ENCODE measurements at regions not wholly inside any gene's neighbourhood (a gene's known extent, or its start where the extent isn't known, plus 50 kb on each side); places are given as distances from the start of the nearest gene placed in this dataset.

- DNase-seq (ENCODE audit: low spot score) (no peak), ATAC-seq (ENCODE audit: low FRiP score) (no peak)
- TF ChIP-seq, protein P1, sequence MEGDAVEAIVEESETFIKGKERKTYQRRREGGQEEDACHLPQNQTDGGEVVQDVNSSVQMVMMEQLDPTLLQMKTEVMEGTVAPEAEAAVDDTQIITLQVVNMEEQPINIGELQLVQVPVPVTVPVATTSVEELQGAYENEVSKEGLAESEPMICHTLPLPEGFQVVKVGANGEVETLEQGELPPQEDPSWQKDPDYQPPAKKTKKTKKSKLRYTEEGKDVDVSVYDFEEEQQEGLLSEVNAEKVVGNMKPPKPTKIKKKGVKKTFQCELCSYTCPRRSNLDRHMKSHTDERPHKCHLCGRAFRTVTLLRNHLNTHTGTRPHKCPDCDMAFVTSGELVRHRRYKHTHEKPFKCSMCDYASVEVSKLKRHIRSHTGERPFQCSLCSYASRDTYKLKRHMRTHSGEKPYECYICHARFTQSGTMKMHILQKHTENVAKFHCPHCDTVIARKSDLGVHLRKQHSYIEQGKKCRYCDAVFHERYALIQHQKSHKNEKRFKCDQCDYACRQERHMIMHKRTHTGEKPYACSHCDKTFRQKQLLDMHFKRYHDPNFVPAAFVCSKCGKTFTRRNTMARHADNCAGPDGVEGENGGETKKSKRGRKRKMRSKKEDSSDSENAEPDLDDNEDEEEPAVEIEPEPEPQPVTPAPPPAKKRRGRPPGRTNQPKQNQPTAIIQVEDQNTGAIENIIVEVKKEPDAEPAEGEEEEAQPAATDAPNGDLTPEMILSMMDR (IDR thresholded peaks at IDR 0.05), result no peak
Observed at GRCh38 chr14:94952097-94952496, 182.2 kb upstream of the GSC start.

GRCh38 chr14:94946244-94946643 lies 176.3 kb upstream of the GSC start:
- TF ChIP-seq, protein P1 (IDR thresholded peaks at IDR 0.05), result no peak
- ATAC-seq (ENCODE audit: low FRiP score) (no peak), DNase-seq (ENCODE audit: low spot score) (no peak)

- TF ChIP-seq, protein P1 (IDR thresholded peaks at IDR 0.05), result no peak
Observed at GRCh38 chr14:94945615-94946014, 175.7 kb upstream of the GSC start.

GRCh38 chr14:94944636-94945258 lies 174.8 kb upstream of the GSC start:
- no peak for DNase-seq (ENCODE audit: low spot score)
- ATAC-seq (ENCODE audit: low FRiP score), result no peak
- TF ChIP-seq, protein P1 (IDR thresholded peaks at IDR 0.05), result no peak

More at GRCh38 chr14:94945615-94946014, 175.7 kb upstream of the GSC start:
- ATAC-seq (ENCODE audit: low FRiP score) (no peak), DNase-seq (ENCODE audit: low spot score) (no peak)

DNA sequence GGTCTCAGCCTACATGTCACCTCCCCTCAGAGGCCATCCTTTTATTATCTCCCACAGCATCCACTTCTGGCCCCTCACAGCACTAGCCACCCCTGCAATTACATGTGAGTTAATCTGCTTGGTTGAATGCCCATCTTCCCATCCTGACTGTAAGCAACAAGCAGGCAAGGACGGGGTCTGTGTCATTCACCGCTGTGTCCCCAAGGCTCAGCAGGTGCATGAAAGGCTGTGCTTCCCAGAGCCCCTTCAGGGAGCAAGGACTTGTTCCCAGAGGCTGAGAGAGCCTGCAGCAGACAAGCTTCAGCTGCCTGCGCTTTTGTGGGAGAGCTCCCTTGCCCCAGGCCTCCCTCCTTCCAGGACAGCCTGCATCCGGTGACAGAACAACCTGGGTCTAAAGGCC lies 172.7 kb upstream of the GSC start:
- DNase-seq (ENCODE audit: low spot score) (no peak), ATAC-seq (ENCODE audit: low FRiP score) (no peak)
- TF ChIP-seq, protein P1 (IDR thresholded peaks at IDR 0.05), result no peak

GRCh38 chr14:94941311-94941710 lies 171.4 kb upstream of the GSC start:
- ATAC-seq (ENCODE audit: low FRiP score) (no peak), DNase-seq (ENCODE audit: low spot score) (no peak)
- TF ChIP-seq, protein P1 (IDR thresholded peaks at IDR 0.05), result no peak

DNA sequence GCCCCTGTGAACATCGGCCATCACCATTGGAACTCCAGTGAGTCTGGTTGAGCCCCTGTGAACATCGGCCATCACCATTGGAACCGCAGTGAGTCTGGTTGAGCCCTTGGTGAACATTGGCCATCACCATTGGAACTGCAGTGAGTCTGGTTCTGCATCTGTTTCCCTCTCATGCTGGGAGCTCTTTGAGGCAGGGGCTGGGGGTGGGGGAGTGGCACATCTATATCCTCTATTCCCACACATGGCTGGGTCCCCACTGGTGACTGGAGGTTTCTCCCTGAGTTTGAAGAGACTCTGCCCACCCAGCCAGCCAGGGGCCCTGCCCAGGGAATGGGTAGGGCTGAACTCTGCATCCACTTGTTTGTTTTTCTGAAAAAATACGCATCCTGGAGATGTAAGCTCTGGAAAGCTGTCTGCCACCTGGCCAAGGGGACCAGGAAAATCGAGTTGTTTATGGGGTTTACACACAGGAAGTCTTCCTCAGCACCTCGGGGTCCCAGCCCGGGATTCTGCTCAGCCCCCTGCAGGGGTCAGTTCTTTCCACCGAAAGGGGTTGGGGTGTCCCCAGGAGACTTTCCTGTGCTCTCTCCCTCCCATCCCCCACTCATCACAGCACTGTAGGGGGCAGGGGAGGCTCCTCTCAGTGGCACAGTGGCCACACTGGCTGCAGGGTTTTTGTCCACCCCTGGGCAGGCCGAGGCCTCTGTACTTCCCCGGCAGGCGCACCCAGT lies 170.5 kb upstream of the GSC start:
- ATAC-seq (ENCODE audit: low FRiP score), result no peak
- TF ChIP-seq, protein P1 (IDR thresholded peaks at IDR 0.05), result no peak
- no peak for DNase-seq (ENCODE audit: low spot score)
